Thymus (tissue), 11 donors: ENCODE measurements at regions not wholly inside any gene's neighbourhood (a gene's known extent, or its start where the extent isn't known, plus 50 kb on each side); places are given as distances from the start of the nearest gene placed in this dataset.

Experiments used
- DNase-seq, 9 donors: peaks; one replicate each; pipeline ENCODE4 v3.0.0-alpha.2; 2013; ENCODE audit warnings: low spot score in 9 of 9, low read depth in 6 of 9, missing footprints in 1 of 9
- H3K27ac ChIP-seq, 2 donors: one replicate each; pipeline ENCODE4 v1.5.1; 2013; ENCODE audit warnings: control low read depth in 1 of 2, low read depth in 1 of 2, low read length in 1 of 2, mild to moderate bottlenecking in 1 of 2, moderate library complexity in 1 of 2
- H3K27me3 ChIP-seq, 2 donors: one replicate each; pipeline ENCODE4 v1.5.1; 2013; ENCODE audit warnings: low read length in 1 of 2; ENCODE audit not compliant: control insufficient read depth in 2 of 2, insufficient read depth in 1 of 2
- H3K36me3 ChIP-seq, 2 donors: one replicate each; pipeline ENCODE4 v1.5.1; 2013; ENCODE audit warnings: low read length in 1 of 2, mild to moderate bottlenecking in 1 of 2, moderate library complexity in 1 of 2; ENCODE audit not compliant: control insufficient read depth in 2 of 2, insufficient read depth in 2 of 2
- H3K4me1 ChIP-seq, 2 donors: one replicate each; pipeline ENCODE4 v1.5.1; 2013; ENCODE audit warnings: low read length in 2 of 2; ENCODE audit not compliant: control insufficient read depth in 2 of 2, insufficient read depth in 2 of 2
- H3K4me3 ChIP-seq, 2 donors: one replicate each; pipeline ENCODE4 v1.5.1; 2013; ENCODE audit warnings: low read length in 2 of 2, control low read depth in 1 of 2, mild to moderate bottlenecking in 1 of 2
- H3K9me3 ChIP-seq, 2 donors: one replicate each; pipeline ENCODE4 v1.5.1; 2013; ENCODE audit warnings: low read length in 1 of 2, mild to moderate bottlenecking in 1 of 2; ENCODE audit not compliant: control insufficient read depth in 2 of 2, insufficient read depth in 1 of 2
- WGBS: extraction: QIAGEN DNeasy Blood & Tissue Kit; methylation state at CpG from one replicate; pipeline ENCODE4 v1.1.7; 2013; 5-methylcytosine and 5-hydroxymethylcytosine counted together
- donor health status: healthy.

- 89% methylated on average over 19 of the region's 19 CpGs for WGBS
- H3K27ac ChIP-seq = no peak overlapping the region
Observed at GRCh38 chr16:85380905-85381737, 232.0 kb upstream of the GSE1 start.

GRCh38 chr16:85381738-85382592, 231.2 kb upstream of the GSE1 start:
- Histone ChIP-seq H3K27me3 (peaks cover 0 to 39% of the 10 kb centered on the region in 2 donors), H3K9me3 (peaks cover 0 to 3% of the 10 kb centered on the region in 2 donors), H3K36me3 (no peaks in the 10 kb centered on the region), H3K4me1 (peaks cover 0 to 39% of the 10 kb centered on the region in 2 donors), H3K27ac (no peak overlapping the region), H3K4me3 (no peak overlapping the region)
- no peak for DNase-seq
- WGBS = 88% methylated on average over 26 of the region's 26 CpGs

More at GRCh38 chr16:85380905-85381737, 232.0 kb upstream of the GSE1 start:
- peaks cover 0 to 3% of the 10 kb centered on the region in 2 donors for H3K9me3 ChIP-seq
- H3K4me3 ChIP-seq = no peak overlapping the region
- peaks cover 0 to 34% of the 10 kb centered on the region in 2 donors for H3K4me1 ChIP-seq
- peaks cover 0 to 39% of the 10 kb centered on the region in 2 donors for H3K27me3 ChIP-seq
- no peak for DNase-seq
- no peaks in the 10 kb centered on the region for H3K36me3 ChIP-seq

DNA sequence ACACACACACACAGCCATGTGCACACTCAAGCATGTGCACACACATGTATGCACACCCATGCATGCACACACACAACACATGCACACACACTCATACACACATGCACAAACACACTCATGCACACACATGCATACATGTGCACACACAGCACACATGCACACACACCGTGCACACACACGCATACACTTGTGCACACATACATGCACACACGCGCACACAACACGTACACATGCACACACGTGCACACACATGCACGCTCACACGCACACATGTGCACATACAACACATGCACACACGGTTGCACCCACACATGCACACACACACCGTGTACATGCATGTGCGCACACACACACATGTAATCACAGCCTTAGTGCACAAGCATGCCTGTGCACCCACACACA, 230.4 kb upstream of the GSE1 start:
- Histone ChIP-seq H3K9me3 (peaks cover 0 to 3% of the 10 kb centered on the region in 2 donors), H3K4me3 (no peak overlapping the region), H3K36me3 (no peaks in the 10 kb centered on the region), H3K27ac (no peak overlapping the region), H3K4me1 (peaks cover 0 to 32% of the 10 kb centered on the region in 2 donors), H3K27me3 (peaks cover 0 to 36% of the 10 kb centered on the region in 2 donors)
- no peak for DNase-seq
- WGBS = 98% methylated on average over 11 of the region's 11 CpGs

- Histone ChIP-seq H3K4me3 (no peak overlapping the region), H3K27me3 (peaks cover 0 to 26% of the 10 kb centered on the region in 2 donors), H3K27ac (no peak overlapping the region), H3K4me1 (peaks cover 0 to 27% of the 10 kb centered on the region in 2 donors), H3K9me3 (peaks cover 0 to 3% of the 10 kb centered on the region in 2 donors), H3K36me3 (no peaks in the 10 kb centered on the region)
- 96% methylated on average over 19 of the region's 19 CpGs for WGBS
- DNase-seq = no peak
Observed at GRCh38 chr16:85383836-85384832, 229.0 kb upstream of the GSE1 start.

DNA sequence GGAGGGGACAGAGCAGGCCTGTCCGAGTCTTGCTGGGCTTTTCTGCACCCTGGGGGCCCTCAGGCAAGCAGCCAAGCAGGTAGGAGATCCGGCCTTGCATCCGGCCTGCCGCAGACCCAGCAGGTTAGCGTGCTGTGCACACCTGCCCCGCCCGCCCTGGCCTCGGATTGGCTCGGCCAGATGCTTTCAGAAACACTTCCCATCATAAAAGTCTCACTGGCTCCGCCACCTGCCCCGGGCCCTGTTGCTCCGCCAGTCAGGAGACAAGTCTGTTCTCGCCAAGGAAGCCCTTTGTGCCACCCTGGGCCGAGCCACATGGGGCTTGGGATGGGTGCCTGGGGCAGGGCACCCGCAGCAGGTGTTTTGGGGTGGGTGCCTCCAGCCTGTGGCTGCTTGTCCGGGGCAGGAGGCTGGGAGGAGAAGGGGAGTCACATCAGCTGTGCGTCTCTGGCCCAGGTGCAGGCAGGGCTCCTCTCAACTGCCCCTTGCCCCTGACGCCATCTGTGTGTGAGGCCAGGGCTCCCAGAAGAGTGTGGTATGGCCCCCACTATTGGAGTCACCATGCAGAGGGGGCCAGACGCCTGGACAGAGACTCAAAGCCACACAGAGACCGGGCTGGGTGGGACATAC, 228.2 kb upstream of the GSE1 start:
- no peak for DNase-seq
- peaks cover 2 to 26% of the 10 kb centered on the region in 2 donors for H3K27me3 ChIP-seq
- no peak overlapping the region for H3K27ac ChIP-seq
- 43% methylated on average over 20 of the region's 20 CpGs for WGBS
- H3K4me1 ChIP-seq = peaks cover 0 to 27% of the 10 kb centered on the region in 2 donors
- H3K9me3 ChIP-seq = no peaks in the 10 kb centered on the region
- no peaks in the 10 kb centered on the region for H3K36me3 ChIP-seq
- no peak overlapping the region for H3K4me3 ChIP-seq

DNA sequence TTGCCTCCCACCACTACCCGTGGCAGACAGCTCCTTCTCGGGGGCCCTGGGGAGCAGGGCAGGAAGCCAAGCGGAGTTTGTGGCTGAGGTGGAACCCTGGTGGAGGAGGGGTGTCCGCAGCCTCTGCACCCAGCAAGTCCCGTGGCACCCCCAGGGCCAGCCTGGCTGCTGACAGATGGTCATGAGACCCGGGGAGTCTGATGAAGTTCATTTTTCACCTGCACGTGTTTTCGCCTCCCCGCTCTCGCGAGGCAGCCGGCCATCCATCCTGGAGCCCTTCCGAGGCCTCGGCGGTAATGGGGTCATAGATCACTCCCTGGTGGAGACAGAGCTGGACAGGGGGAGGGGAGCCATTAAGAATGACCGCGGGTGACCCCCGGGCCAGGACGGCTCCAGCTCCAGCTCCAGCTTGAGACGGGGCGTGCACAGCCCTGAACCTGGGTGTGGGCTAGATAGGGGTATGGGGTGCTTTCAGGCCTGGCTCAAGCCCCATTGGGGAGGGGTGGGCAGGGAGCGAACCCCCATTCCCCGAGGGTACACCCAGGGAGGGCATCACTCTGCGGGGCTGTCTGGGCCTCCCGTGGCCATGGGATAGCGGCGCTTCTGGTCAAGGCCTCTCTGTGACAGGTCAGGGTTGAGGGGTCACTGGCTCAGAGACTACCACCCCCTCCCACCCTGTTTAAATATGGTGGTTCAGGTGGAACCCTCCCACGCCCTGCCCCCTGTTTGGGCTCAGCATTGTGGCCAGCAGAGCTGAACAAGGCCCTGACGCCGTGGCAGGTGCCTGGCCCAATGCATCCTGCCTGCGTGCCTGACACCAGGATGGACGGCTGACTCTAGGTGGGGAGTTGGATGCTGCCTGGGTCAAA, 227.4 kb upstream of the GSE1 start:
- H3K27ac ChIP-seq = no peak overlapping the region
- no peaks in the 10 kb centered on the region for H3K36me3 ChIP-seq
- no peaks in the 10 kb centered on the region for H3K9me3 ChIP-seq
- no peak for DNase-seq
- WGBS = 70% methylated on average over 32 of the region's 32 CpGs
- no peak overlapping the region for H3K4me3 ChIP-seq
- peaks cover 0 to 27% of the 10 kb centered on the region in 2 donors for H3K4me1 ChIP-seq
- peaks cover 2 to 23% of the 10 kb centered on the region in 2 donors for H3K27me3 ChIP-seq

GRCh38 chr16:85386467-85387170, 226.5 kb upstream of the GSE1 start:
- Histone ChIP-seq H3K4me3 (no peak overlapping the region), H3K27me3 (peaks cover 2 to 21% of the 10 kb centered on the region in 2 donors), H3K9me3 (no peaks in the 10 kb centered on the region), H3K27ac (no peak overlapping the region), H3K4me1 (peaks cover 0 to 27% of the 10 kb centered on the region in 2 donors), H3K36me3 (no peaks in the 10 kb centered on the region)
- WGBS = 81% methylated on average over 13 of the region's 13 CpGs
- DNase-seq = peak in 2 of 9 donors; percentile 43 to 47
